AG09309 (cell line): ENCODE measurements at regions not wholly inside any gene's neighbourhood (a gene's known extent, or its start where the extent isn't known, plus 50 kb on each side); places are given as distances from the start of the nearest gene placed in this dataset.

ENCODE experiments used
- DNase-seq: peaks from one replicate; pipeline ENCODE4 v3.0.0-alpha.2; 2010; ENCODE audit warnings: low read depth
- H3K4me3 ChIP-seq: 2 replicates; pipeline ENCODE4 v1.5.1; 2011; ENCODE audit warnings: mild to moderate bottlenecking, low read depth, low read length, moderate library complexity; ENCODE audit not compliant: control insufficient read depth
- TF ChIP-seq, protein P1 (sequence below): IDR thresholded peaks from 2 replicates; pipeline ENCODE4 v1.5.1; 2011; ENCODE audit warnings: mild to moderate bottlenecking, low read depth, low read length, inconsistent platforms; ENCODE audit not compliant: insufficient read depth, control insufficient read depth; ENCODE audit errors: missing control alignments

DNA sequence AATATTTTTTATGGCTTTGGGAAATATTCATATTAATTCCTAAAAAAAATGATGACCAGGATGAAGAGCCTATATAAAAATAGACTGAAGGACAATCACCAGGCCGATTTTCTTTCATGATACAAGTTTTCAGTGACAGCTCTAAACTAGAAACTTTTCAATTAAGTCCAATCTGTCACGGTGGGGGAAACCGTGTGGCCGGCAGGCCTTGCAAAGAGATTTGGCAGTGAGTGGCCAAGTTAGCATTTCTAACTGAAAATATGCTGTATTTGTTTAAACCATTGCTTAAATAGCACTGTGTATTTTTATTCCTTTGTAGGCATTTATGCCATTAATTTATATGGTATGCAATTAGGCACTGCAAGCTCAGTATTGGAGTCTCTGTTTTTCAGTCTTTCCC is 294.5 kb upstream of the NRIP1 start:
- H3K4me3 ChIP-seq, result no peak overlapping the region
- no peak for DNase-seq
- TF ChIP-seq, protein P1, sequence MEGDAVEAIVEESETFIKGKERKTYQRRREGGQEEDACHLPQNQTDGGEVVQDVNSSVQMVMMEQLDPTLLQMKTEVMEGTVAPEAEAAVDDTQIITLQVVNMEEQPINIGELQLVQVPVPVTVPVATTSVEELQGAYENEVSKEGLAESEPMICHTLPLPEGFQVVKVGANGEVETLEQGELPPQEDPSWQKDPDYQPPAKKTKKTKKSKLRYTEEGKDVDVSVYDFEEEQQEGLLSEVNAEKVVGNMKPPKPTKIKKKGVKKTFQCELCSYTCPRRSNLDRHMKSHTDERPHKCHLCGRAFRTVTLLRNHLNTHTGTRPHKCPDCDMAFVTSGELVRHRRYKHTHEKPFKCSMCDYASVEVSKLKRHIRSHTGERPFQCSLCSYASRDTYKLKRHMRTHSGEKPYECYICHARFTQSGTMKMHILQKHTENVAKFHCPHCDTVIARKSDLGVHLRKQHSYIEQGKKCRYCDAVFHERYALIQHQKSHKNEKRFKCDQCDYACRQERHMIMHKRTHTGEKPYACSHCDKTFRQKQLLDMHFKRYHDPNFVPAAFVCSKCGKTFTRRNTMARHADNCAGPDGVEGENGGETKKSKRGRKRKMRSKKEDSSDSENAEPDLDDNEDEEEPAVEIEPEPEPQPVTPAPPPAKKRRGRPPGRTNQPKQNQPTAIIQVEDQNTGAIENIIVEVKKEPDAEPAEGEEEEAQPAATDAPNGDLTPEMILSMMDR, result no peak

DNA sequence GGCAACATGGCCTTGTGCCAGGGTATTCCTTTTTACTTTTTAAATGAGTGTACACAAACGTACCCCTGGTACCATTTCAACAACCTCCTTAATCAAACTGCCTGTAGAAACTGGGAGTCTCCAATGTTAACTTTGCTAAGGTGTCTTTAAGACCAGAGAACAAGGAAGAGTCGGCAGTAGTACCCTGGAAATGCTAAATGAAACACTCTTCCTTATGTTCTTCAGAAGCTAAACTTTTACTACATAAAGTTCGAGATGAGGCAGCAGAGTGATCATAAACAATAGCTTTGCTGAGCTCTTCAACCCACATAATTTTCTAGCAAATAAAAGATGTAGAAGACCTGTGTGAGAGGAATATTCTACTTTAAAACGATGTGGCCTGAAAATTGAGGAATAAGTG is 297.7 kb upstream of the NRIP1 start:
- TF ChIP-seq, protein P1, result no peak

DNA sequence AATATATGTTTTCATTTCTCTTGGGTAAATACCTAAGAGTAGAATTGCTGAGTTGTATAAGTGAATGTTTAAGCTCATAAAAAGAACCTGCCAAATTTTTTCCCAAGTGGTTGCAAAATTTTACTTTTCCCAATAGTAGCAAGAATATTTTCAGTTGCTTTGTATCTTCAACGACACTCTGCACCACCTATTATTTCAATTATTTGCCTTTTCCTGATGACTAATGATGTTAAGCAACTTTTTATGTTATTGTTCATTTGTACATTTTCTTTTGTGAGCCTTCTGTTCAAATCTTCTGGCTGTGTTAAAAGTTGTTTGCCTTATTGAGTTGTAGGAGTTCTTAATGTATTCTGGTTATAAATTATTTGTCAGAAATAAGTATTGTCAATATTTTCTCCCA is 299.1 kb upstream of the NRIP1 start:
- H3K4me3 ChIP-seq, result no peak overlapping the region
- no peak for DNase-seq
- TF ChIP-seq, protein P1, result no peak

More for the DNA sequence above, 297.7 kb upstream of the NRIP1 start:
- H3K4me3 ChIP-seq, result no peak overlapping the region
- no peak for DNase-seq

DNA sequence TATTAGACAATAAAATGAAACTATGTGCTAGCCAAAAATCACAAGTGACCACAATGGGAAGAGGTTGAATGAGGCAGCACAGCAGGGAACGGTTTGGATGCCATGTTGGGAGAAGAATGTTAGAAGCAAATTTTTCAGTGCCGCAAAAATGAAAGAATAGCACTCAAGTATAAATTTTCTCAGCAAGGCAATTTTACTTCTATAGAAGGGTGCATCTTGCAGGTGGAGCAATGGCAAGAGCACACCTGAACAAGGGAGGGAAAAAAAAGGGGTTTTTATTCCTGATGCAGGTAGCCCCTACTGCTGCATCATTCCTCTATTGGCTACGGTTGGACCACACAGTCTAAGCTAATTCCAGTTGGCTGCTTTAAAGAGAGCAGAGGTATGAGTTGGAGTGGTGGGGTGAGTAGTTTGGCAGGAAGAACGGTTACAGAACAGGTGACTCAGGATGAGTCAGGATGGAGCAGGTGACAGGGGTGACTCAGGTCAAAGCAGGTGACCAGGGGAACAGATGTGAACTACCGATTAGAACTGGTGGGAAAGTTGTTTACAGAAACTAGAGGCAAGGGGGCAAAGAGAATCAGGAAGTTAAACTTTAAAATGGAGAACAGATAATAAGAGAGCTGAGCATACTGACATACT is 301.1 kb upstream of the NRIP1 start:
- DNase-seq, result no peak
- no peak overlapping the region for H3K4me3 ChIP-seq
- TF ChIP-seq, protein P1, result no peak

DNA sequence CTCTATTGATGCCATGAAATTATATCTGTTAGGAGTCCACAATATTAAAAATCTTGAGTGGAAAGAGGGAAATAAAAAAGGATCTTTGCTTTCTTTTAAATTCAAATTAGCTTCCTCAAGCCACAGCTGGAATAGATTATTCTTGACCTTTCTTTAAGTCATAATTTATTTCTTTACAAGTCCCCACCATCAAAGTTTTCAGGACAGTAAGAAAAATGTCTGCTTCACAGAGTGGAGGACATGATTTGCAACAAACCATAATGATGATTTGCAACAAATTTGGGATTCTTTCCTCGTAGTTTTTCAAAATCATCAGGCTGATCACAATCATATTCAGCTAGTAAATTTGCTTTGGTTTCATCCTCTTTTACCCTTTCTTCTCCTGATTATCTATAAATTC is 301.8 kb upstream of the NRIP1 start:
- TF ChIP-seq, protein P1, result no peak
- no peak overlapping the region for H3K4me3 ChIP-seq
- no peak for DNase-seq

DNA sequence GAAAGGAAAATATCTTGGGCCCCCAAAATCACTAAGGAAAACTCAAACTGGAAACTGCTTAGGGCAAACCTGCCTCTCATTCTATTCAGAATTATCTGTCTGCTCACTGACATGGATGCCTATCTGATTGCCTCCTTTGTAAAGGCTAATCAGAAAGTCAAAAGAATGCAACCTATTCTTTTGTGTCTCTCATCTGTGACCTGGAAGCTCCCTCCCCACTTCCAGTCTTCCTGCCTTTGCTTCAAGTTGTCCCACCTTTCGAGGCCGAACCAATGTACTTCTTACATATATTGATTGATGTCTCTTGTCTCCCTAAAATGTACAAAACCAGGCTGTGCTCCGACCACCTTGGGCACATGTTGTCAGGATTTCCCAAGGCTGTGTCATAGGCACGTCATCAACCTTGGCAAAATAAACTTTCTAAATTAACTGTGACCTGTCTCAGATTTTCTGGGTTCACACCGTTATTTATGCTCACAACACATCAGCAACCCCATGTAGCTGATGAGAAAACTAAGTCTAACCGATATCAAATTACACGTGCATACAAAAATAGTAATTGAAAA is 302.3 kb upstream of the NRIP1 start:
- no peak for DNase-seq
- TF ChIP-seq, protein P1, result no peak
- no peak overlapping the region for H3K4me3 ChIP-seq

DNA sequence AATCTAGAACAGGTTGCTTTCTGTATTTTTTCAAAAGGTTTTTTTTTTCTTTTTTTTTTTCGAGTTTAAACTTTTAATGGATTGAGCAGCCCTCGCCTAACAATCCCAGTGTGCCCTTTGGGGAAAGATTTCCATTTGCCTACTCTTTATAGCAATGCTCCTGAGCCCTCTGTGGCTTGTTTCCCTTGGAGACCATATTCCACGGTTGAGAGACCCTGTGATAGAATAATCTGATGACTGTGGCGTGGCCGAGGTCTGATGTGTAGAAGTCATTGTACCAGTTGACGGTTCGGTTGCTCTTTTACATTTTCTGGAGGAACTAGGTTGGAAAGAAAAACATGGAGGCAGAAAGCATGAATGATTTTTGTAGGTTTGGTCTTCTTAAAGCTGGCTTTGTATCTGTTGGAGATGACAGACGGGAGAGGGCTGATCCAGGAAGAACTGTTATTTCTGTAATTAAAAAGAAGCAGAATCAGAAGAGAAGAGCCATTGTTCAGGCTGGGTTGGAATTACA is 305.7 kb upstream of the NRIP1 start:
- no peak for DNase-seq
- no peak overlapping the region for H3K4me3 ChIP-seq
- TF ChIP-seq, protein P1, result no peak
